ENCODE measurements at regions not wholly inside any gene's neighbourhood (a gene's known extent, or its start where the extent isn't known, plus 50 kb on each side); places are given as distances from the start of the nearest gene placed in this dataset.
"Not testable (repeated sequence)": the region's sequence is repeated elsewhere in the genome, so short reads cannot be mapped to it uniquely, and the experiment has no call there.

DNA sequence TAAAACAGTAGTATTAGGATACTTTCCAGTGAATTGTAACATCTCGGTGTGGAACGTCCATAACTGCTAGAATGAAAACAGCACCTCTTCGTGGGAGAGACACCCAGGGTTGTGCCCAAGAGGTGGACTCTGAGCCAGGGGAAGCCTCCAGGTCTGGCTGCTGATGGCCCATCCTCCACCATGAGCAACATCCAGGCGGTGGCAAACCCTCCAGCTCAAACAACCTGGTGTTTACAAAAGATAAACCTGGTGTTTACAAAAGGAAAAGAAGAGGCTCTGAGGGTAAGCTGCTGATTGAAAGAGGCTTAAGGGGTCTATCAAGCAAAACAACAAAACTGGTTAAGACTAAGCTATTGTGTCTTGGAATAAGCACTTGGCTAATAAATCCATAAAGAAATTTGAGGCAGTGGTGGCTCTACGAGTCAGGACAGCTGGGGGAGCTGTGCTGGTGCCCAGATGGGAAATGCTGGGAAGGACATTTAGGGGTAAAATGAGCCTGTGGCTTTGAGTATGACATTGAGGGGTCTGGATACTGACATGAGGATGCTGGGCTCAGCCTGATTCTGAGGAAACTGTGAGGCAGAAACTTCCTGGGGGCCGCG lies 909.0 kb downstream of the BRD1 start:
- H3K4me3 ChIP-seq (ENCODE audit: low read depth, low read length), result no peak overlapping the region
- TF ChIP-seq, protein P1, sequence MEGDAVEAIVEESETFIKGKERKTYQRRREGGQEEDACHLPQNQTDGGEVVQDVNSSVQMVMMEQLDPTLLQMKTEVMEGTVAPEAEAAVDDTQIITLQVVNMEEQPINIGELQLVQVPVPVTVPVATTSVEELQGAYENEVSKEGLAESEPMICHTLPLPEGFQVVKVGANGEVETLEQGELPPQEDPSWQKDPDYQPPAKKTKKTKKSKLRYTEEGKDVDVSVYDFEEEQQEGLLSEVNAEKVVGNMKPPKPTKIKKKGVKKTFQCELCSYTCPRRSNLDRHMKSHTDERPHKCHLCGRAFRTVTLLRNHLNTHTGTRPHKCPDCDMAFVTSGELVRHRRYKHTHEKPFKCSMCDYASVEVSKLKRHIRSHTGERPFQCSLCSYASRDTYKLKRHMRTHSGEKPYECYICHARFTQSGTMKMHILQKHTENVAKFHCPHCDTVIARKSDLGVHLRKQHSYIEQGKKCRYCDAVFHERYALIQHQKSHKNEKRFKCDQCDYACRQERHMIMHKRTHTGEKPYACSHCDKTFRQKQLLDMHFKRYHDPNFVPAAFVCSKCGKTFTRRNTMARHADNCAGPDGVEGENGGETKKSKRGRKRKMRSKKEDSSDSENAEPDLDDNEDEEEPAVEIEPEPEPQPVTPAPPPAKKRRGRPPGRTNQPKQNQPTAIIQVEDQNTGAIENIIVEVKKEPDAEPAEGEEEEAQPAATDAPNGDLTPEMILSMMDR (IDR thresholded peaks at IDR 0.05; ENCODE audit: borderline replicate concordance, insufficient read depth, low read depth, low read length), result no peak

GRCh38 chr22:48912356-48913066 lies 915.2 kb downstream of the BRD1 start:
- H3K4me3 ChIP-seq (ENCODE audit: low read depth, low read length), result not testable (repeated sequence)

- not testable (repeated sequence) for H3K4me3 ChIP-seq (ENCODE audit: low read depth, low read length)
Observed at GRCh38 chr22:48911647-48912046, 916.0 kb downstream of the BRD1 start.

DNA sequence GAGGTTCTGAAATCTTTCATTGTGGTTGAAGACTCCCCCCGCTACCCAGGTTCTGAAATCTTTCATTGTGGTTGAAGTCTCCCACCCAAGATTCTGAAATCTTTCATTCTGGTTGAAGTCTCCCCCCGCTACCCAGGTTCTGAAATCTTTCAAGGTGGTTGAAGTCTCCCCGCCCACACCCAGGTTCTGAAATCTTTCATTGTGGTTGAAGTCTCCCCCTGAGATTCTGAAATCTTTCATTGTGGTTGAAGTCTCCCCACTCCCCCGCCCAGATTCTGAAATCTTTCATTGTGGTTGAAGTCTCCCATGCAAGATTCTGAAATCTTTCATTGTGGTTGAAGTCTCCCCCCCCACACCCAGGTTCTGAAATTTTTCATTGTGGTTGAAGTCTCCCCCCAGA lies 916.6 kb downstream of the BRD1 start:
- H3K4me3 ChIP-seq (ENCODE audit: low read depth, low read length), result not testable (repeated sequence)

- H3K4me3 ChIP-seq (ENCODE audit: low read depth, low read length), result no peak overlapping the region
- TF ChIP-seq, protein P1 (IDR thresholded peaks at IDR 0.05; ENCODE audit: borderline replicate concordance, insufficient read depth, low read depth, low read length), result no peak
Observed at GRCh38 chr22:48908547-48908946, 919.1 kb downstream of the BRD1 start.

DNA sequence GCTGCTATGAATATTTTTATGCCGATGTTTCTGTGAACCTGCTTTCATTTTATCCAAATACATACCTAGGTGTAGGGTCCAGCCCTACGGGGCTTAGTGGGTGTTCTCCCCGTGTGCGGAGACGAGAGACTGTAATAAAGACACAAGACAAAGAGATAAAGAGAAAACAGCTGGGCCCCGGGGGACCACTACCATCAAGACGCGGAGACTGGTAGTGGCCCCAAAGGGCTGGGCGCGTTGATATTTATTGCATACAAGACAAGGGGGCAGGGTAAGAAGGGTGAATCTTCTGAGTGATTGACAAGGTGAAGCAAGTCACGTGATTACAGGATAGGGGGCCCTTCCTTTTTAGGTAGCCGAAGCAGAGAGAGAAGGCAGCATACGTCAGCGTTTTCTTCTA lies 920.1 kb downstream of the BRD1 start:
- no peak overlapping the region for H3K4me3 ChIP-seq (ENCODE audit: low read depth, low read length)
- TF ChIP-seq, protein P1 (IDR thresholded peaks at IDR 0.05; ENCODE audit: borderline replicate concordance, insufficient read depth, low read depth, low read length), result no peak

GRCh38 chr22:48906216-48906835 lies 921.3 kb downstream of the BRD1 start:
- H3K4me3 ChIP-seq (ENCODE audit: low read depth, low read length), result no peak overlapping the region
- TF ChIP-seq, protein P1 (IDR thresholded peaks at IDR 0.05; ENCODE audit: borderline replicate concordance, insufficient read depth, low read depth, low read length), result no peak

DNA sequence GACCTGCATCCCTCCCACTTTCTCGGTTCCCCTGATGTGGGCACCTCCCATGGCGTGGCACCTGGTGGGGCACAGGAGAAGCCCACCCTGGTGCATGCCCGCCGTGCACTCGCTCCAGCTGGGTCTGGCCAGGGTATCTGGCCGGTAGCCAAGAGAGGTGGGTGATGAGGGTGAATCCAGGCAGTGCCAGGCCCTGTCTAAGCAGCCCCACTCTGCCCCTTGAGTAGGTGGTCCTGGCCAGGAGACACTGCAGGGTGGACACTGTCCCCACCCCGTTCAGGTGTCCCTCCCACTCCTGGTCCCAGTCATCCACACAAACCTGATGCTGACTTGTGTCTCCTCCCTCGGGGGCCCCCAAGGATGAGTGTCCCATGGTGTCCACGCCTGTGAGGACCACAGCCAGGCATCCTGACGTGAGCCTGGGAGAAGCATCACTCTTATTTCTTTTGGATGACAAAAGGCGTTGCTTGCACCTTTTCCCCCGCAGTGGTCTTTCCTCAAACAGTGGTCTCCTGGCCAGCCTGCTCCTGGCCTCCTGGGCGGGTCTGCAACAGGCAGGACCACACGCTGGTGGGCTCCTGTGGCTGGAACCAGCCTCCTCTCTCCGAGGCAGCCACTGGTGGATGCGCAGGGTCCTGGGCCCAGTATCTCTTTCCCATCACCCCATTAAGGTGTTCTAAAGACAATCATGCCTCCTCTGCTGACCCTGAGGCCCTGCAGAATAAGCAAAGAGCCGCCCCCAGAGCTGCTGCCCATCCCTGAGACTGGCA lies 922.3 kb downstream of the BRD1 start:
- no peak overlapping the region for H3K4me3 ChIP-seq (ENCODE audit: low read depth, low read length)
- TF ChIP-seq, protein P1 (IDR thresholded peaks at IDR 0.05; ENCODE audit: borderline replicate concordance, insufficient read depth, low read depth, low read length), result no peak
